Left cardiac atrium (tissue), 4 donors: ENCODE measurements at regions not wholly inside any gene's neighbourhood (a gene's known extent, or its start where the extent isn't known, plus 50 kb on each side); places are given as distances from the start of the nearest gene placed in this dataset.

Experiments
- ATAC-seq, 2 donors: fragments of 200-7000 bp; cut with Tn5 transposase; one replicate each; pipeline ENCODE4 v1.9.1; 2020; ENCODE audit warnings: mild to moderate bottlenecking in 2 of 2, moderate library complexity in 2 of 2
- DNase-seq: peaks from one replicate; pipeline ENCODE4 v3.0.0-alpha.2; 2020
- intact Hi-C, 2 donors: fragments of 100-400 bp; cut with DNase I; formaldehyde crosslinking; loops; one replicate each; pipeline versions ENCODE4 v1.14.1 to v1.15.1; 2022 to 2023
- donor health status: DM: no; HTN: yes; CAD: no.
- donor health status: DM: no; HTN: yes; CAD: no; lungs with severe emphysema.
- donor health status: DM: yes; HTN: yes; CAD: no.
- donor health status: Dilated cardiomyopathy.

- ATAC-seq (no peak), DNase-seq (no peak)
- intact Hi-C loops = no loop called here
These were observed 89.4 kb upstream of the AKR1E2 start for GRCh38 chr10:4736608-4737007.

GRCh38 chr10:4736183-4736582, 89.8 kb upstream of the AKR1E2 start:
- intact Hi-C loops = no loop called here
- no peak for DNase-seq
- no peak for ATAC-seq

- ATAC-seq (no peak), DNase-seq (no peak)
- intact Hi-C loops = no loop called here
These were observed 92.2 kb upstream of the AKR1E2 start for GRCh38 chr10:4733843-4734224.

GRCh38 chr10:4733150-4733842, 92.7 kb upstream of the AKR1E2 start:
- intact Hi-C loops = no loop called here
- no peak for DNase-seq
- no peak for ATAC-seq

- ATAC-seq (no peak), DNase-seq (no peak)
- intact Hi-C loops = no loop called here
These were observed 95.0 kb upstream of the AKR1E2 start for GRCh38 chr10:4730998-4731397.

GRCh38 chr10:4725917-4726606, 99.9 kb upstream of the AKR1E2 start:
- ATAC-seq (peak in 1 of 2 donors; percentile 68), DNase-seq (no peak)
- intact Hi-C loops = no loop called here

GRCh38 chr10:4723860-4724259, 102.1 kb upstream of the AKR1E2 start:
- intact Hi-C loops = no loop called here
- no peak for DNase-seq
- no peak for ATAC-seq

GRCh38 chr10:4721999-4722753, 103.8 kb upstream of the AKR1E2 start:
- no peak for DNase-seq
- ATAC-seq = no peak
- intact Hi-C loops = no loop called here

GRCh38 chr10:4720463-4720862, 105.5 kb upstream of the AKR1E2 start:
- ATAC-seq (no peak), DNase-seq (no peak)
- intact Hi-C loops = no loop called here

GRCh38 chr10:4719671-4720070, 106.3 kb upstream of the AKR1E2 start:
- intact Hi-C loops = no loop called here
- ATAC-seq (no peak), DNase-seq (no peak)

GRCh38 chr10:4719036-4719435, 107.0 kb upstream of the AKR1E2 start:
- DNase-seq (no peak), ATAC-seq (no peak)
- intact Hi-C loops = no loop called here

GRCh38 chr10:4718544-4718943, 107.5 kb upstream of the AKR1E2 start:
- ATAC-seq (no peak), DNase-seq (no peak)
- intact Hi-C loops = no loop called here

GRCh38 chr10:4717670-4718069, 108.3 kb upstream of the AKR1E2 start:
- no peak for DNase-seq
- ATAC-seq = no peak
- intact Hi-C loops = no loop called here

GRCh38 chr10:4710858-4711257, 115.1 kb upstream of the AKR1E2 start:
- no peak for ATAC-seq
- intact Hi-C loops = no loop called here
- DNase-seq = no peak

- intact Hi-C loops = no loop called here
- no peak for ATAC-seq
- DNase-seq = no peak
These were observed 117.8 kb upstream of the AKR1E2 start for GRCh38 chr10:4708123-4708759.

- intact Hi-C loops = no loop called here
These were observed 118.8 kb upstream of the AKR1E2 start for GRCh38 chr10:4707221-4707620.

GRCh38 chr10:4704034-4704545, 121.9 kb upstream of the AKR1E2 start:
- ATAC-seq = peak; percentile 63 to 96
- intact Hi-C loops = no loop called here
- no peak for DNase-seq

More at GRCh38 chr10:4707221-4707620, 118.8 kb upstream of the AKR1E2 start:
- ATAC-seq (no peak), DNase-seq (no peak)

- ATAC-seq = no peak
- intact Hi-C loops = no loop called here
- no peak for DNase-seq
These were observed 125.0 kb upstream of the AKR1E2 start for GRCh38 chr10:4701016-4701415.

- intact Hi-C loops = no loop called here
- ATAC-seq = no peak
- no peak for DNase-seq
These were observed 125.9 kb upstream of the AKR1E2 start for GRCh38 chr10:4699950-4700730.
